Common myeloid progenitor, CD34-positive (primary cell): ENCODE measurements at regions not wholly inside any gene's neighbourhood (a gene's known extent, or its start where the extent isn't known, plus 50 kb on each side); places are given as distances from the start of the nearest gene placed in this dataset.
"Not testable (repeated sequence)": the region's sequence is repeated elsewhere in the genome, so short reads cannot be mapped to it uniquely, and the experiment has no call there.

Experiments used
- CTCF ChIA-PET: fragments of 350-600 bp; sonication (Branson Sonifier 250); formaldehyde crosslinking; loops from one replicate; lab custom pipeline; 2021; ENCODE audit warnings: antibody characterized with exemption; lab: Charles Lee
- POLR2A ChIA-PET: fragments of 350-600 bp; sonication (Branson Sonifier 250); formaldehyde crosslinking; loops from one replicate; lab custom pipeline; 2021; ENCODE audit warnings: antibody characterized with exemption; lab: Charles Lee
- DNase-seq, 3 donors: peaks; one replicate each; pipeline versions ENCODE4 v3.0.0 to v3.0.0-alpha.2; 2013
- H3K27ac ChIP-seq, 2 experiments: 1 replicate in 1 of 2; 2 replicates in 1 of 2; pipeline ENCODE4 v1.7.0; 2013; ENCODE audit warnings: inconsistent platforms in 2 of 2, low read length in 2 of 2, mild to moderate bottlenecking in 2 of 2, low read depth in 1 of 2, moderate library complexity in 1 of 2; ENCODE audit not compliant: severe bottlenecking in 2 of 2, insufficient read depth in 1 of 2, poor library complexity in 1 of 2
- H3K27me3 ChIP-seq, 5 experiments: replicated peaks in 2 of 5; 1 replicate in 3 of 5; 2 replicates in 2 of 5; pipeline versions ENCODE4 v1.6.1 to v1.7.0; 2013; ENCODE audit warnings: low read length in 4 of 5, mild to moderate bottlenecking in 2 of 5, moderate library complexity in 2 of 5, inconsistent platforms in 1 of 5; ENCODE audit not compliant: insufficient read depth in 5 of 5, control insufficient read depth in 4 of 5
- H3K36me3 ChIP-seq, 4 experiments: 1 replicate in 2 of 4; 2 replicates in 2 of 4; pipeline versions ENCODE4 v1.6.1 to v1.7.0; 2013; ENCODE audit warnings: low read length in 3 of 4, control low read depth in 1 of 4, mild to moderate bottlenecking in 1 of 4; ENCODE audit not compliant: control insufficient read depth in 4 of 4, insufficient read depth in 4 of 4
- H3K4me1 ChIP-seq, 4 experiments: 1 replicate in 3 of 4; 2 replicates in 1 of 4; pipeline versions ENCODE4 v1.6.1 to v1.7.1; 2013; ENCODE audit warnings: low read length in 3 of 4, mild to moderate bottlenecking in 3 of 4, control low read depth in 1 of 4, inconsistent platforms in 1 of 4, moderate library complexity in 1 of 4; ENCODE audit not compliant: control insufficient read depth in 4 of 4, insufficient read depth in 4 of 4; ENCODE audit errors: control extremely low read depth in 1 of 4
- H3K4me3 ChIP-seq, 7 experiments: 1 replicate in 4 of 7; 2 replicates in 3 of 7; pipeline versions ENCODE4 v1.5.1 to v1.7.0; 2013; ENCODE audit warnings: mild to moderate bottlenecking in 7 of 7, low read length in 6 of 7, moderate library complexity in 6 of 7, inconsistent platforms in 2 of 7, low read depth in 2 of 7, control low read depth in 1 of 7; ENCODE audit not compliant: insufficient read depth in 4 of 7, control insufficient read depth in 1 of 7; ENCODE audit errors: extremely low read depth in 1 of 7
- H3K9me3 ChIP-seq, 5 experiments: 1 replicate in 4 of 5; 2 replicates in 1 of 5; pipeline versions ENCODE4 v1.6.1 to v1.7.1; 2013; ENCODE audit warnings: low read length in 4 of 5, mild to moderate bottlenecking in 2 of 5, inconsistent platforms in 1 of 5, low read depth in 1 of 5, moderate library complexity in 1 of 5; ENCODE audit not compliant: control insufficient read depth in 4 of 5, insufficient read depth in 2 of 5; ENCODE audit errors: control extremely low read depth in 1 of 5
- whole genome bisulfite sequencing: methylation state at CpG from one replicate; pipeline ENCODE4 v1.1.5; 2013; ENCODE audit not compliant: insufficient coverage; 5-methylcytosine and 5-hydroxymethylcytosine counted together

DNA sequence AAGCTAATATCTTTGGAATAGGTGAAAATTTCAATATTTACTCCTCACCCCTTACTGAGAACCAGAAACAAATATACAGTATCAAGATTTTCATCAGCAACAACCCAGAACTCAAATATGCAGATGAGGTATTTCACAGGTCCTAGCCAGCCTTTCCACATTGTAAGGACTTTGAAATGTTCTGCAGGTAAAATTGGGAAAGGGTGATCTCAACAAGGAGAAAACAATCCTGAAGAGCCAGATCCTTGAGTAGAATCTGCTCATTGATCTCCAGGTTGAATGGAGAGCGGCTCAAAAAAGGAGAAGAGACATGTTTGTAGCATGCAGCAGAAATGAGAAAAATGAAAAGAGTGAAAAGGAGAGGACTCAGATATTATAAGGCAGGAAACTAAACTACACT, 493.3 kb upstream of the NAALADL2 start:
- CTCF ChIA-PET, result no interaction called here
- POLR2A ChIA-PET, result no interaction called here
- no peak for DNase-seq
- Histone ChIP-seq H3K9me3 (peaks cover 0 to 4% (median 0%) of the 10 kb centered on the region in 5 experiments), H3K36me3 (no peaks in the 10 kb centered on the region), H3K27ac (no peak overlapping the region), H3K4me1 (no peaks in the 10 kb centered on the region), H3K27me3 (no peaks in the 10 kb centered on the region), H3K4me3 (no peak overlapping the region)
- 100% methylated on average over 1 of the region's 1 CpG for WGBS

DNA sequence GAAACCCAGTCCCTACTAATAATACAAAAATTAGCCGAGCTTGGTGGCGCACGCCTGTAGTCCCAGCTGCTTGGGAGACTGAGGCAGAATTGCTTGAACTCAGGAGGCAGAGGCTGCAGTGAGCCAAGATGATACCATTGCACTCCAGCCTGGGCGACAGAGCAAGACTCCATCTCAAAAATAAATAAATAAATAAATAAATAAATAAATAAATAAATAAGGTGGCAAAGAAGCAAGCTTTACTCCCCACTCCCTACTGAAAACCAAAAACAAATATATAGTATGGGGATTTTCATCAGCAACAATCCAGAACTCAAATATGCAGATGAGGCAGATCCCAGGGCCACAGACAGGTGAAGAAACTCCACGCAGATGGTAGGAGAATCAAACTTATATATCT, 492.2 kb upstream of the NAALADL2 start:
- H3K4me3 ChIP-seq, H3K9me3 ChIP-seq, H3K27me3 ChIP-seq, H3K4me1 ChIP-seq, CTCF ChIA-PET, POLR2A ChIA-PET, H3K27ac ChIP-seq, DNase-seq, H3K36me3 ChIP-seq: not testable (repeated sequence)
- no CpG with 5 or more reads among the region's 5 CpGs for WGBS

DNA sequence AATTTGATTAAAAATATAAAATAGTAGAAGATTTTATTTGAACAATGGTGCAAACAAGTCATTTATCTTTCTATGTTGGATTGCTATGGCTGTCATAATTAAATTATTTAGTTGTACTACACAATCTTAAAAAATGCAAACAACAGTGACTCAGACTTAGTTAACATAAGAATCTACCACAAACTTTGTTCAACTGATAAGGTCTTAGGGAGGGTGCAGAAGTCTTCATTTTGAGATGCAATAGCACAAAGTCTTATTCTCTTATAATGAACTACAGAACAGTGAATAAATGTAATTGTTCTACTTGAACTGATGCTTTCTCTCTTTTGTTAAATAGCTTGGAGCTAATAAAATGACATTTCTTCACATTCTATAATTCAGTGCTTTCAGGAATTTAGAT, 482.8 kb upstream of the NAALADL2 start:
- Histone ChIP-seq H3K27me3 (no peaks in the 10 kb centered on the region), H3K4me3 (no peak overlapping the region), H3K9me3 (peaks cover 0 to 4% (median 0%) of the 10 kb centered on the region in 5 experiments), H3K36me3 (no peaks in the 10 kb centered on the region), H3K4me1 (no peaks in the 10 kb centered on the region), H3K27ac (no peak overlapping the region)
- DNase-seq, result no peak
- ChIA-PET POLR2A (no interaction called here), CTCF (no interaction called here)

DNA sequence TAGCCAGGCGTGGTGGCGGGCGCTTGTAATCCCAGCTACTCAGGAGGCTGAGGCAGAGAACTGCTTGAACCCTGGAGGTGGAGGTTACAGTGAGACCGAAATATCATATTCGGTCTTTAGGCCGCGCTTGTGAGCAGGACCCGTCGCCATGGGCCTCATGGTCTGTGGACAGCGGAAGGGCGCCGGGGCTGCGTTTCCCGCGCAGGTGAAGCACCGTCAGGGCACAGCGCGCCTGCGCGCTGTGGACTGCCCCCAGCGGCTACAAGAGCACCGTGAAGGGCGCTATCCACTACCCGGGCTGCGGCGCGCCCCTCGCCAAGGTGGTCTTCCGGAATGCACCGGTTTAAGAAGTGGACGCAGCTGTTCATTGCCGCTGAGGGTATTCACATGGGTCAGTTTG, 482.0 kb upstream of the NAALADL2 start:
- Histone ChIP-seq H3K27ac (no peak overlapping the region), H3K36me3 (no peaks in the 10 kb centered on the region), H3K4me3 (no peak overlapping the region), H3K4me1 (no peaks in the 10 kb centered on the region), H3K9me3 (peaks cover 0 to 4% (median 0%) of the 10 kb centered on the region in 5 experiments), H3K27me3 (no peaks in the 10 kb centered on the region)
- DNase-seq, result no peak
- WGBS, result 98% methylated on average over 32 of the region's 32 CpGs
- ChIA-PET CTCF (no interaction called here), POLR2A (no interaction called here)

DNA sequence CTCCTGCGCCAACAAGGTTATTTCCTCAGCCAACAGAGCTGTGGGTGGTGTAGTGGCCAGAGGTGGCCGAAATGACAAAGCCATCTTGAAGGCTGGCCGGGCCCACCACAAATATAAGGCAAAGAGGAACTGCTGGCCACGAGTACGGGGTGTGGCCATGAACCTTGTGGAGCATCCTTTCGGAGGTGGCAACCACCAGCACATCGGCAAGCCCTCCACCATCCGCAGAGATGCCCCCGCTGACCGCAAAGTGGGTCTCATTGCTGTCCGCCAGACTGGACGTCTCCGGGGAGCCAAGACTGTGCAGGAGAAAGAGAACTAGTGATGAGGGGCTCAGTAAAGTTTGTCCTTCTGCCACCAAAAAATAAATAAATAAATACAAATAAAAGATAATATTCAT, 481.4 kb upstream of the NAALADL2 start:
- CTCF ChIA-PET, result no interaction called here
- no peaks in the 10 kb centered on the region for H3K4me1 ChIP-seq
- H3K27me3 ChIP-seq, result no peaks in the 10 kb centered on the region
- no peaks in the 10 kb centered on the region for H3K36me3 ChIP-seq
- H3K9me3 ChIP-seq, result peaks cover 0 to 4% (median 0%) of the 10 kb centered on the region in 5 experiments
- no peak for DNase-seq
- H3K27ac ChIP-seq, result no peak overlapping the region
- 96% methylated on average over 8 of the region's 13 CpGs for WGBS
- H3K4me3 ChIP-seq, result no peak overlapping the region
- POLR2A ChIA-PET, result no interaction called here

DNA sequence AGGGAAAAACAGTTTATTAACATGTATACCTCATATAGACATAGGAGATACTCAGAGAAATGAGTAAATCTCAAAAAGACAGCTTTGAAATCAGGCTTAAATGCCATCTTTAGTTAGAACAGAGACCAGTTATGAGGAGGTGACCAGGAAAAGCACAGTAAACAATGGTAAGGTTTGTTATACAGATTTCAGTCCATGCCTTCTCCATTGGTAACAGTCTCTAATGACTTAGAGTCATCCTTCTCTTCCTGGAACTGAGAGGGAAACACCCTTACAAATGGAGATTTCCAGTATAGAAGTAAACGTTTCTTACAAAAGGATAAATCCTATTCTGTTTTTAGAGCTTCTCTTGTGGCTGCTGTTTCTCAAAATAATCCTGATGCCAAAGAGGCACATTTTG, 476.3 kb upstream of the NAALADL2 start:
- WGBS, result no CpG with 5 or more reads among the region's 1 CpG
- ChIA-PET CTCF (no interaction called here), POLR2A (no interaction called here)
- H3K27ac ChIP-seq, result no peak overlapping the region
- H3K4me1 ChIP-seq, result no peaks in the 10 kb centered on the region
- H3K4me3 ChIP-seq, result no peak overlapping the region
- H3K27me3 ChIP-seq, result no peaks in the 10 kb centered on the region
- DNase-seq, result no peak
- H3K36me3 ChIP-seq, result no peaks in the 10 kb centered on the region
- peaks cover 0 to 5% (median 0%) of the 10 kb centered on the region in 5 experiments for H3K9me3 ChIP-seq

DNA sequence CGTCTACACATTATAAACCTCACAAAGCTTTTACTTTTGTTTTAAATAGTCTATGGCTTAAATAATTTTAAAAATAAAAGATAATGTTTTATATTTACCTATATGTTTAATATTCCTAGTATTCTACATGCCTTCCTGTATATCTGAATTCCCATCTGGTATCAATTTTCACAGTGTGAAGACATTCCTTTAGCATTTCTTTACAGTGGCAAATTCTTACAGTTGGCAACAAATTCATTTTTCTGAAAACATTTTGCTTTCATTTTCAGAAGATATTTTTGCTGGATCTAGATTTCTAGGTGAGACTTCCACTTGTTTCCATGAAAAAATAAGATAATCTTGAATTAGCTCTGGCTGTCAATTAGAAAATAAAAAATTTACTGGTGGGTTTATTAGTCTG, 471.4 kb upstream of the NAALADL2 start:
- no peaks in the 10 kb centered on the region for H3K4me1 ChIP-seq
- no peak for DNase-seq
- no peak overlapping the region for H3K4me3 ChIP-seq
- ChIA-PET POLR2A (no interaction called here), CTCF (no interaction called here)
- no CpG with 5 or more reads among the region's 1 CpG for WGBS
- H3K27me3 ChIP-seq, result no peaks in the 10 kb centered on the region
- no peaks in the 10 kb centered on the region for H3K36me3 ChIP-seq
- no peak overlapping the region for H3K27ac ChIP-seq
- H3K9me3 ChIP-seq, result peaks cover 0 to 9% (median 0%) of the 10 kb centered on the region in 5 experiments
